NCI-H2081 treated with DMSO at 0.1 percent for 48 hours (cell line): ENCODE measurements at regions not wholly inside any gene's neighbourhood (a gene's known extent, or its start where the extent isn't known, plus 50 kb on each side); places are given as distances from the start of the nearest gene placed in this dataset.
"Not testable (repeated sequence)": the region's sequence is repeated elsewhere in the genome, so short reads cannot be mapped to it uniquely, and the experiment has no call there.

Experiments
- DNase-seq: peaks from one replicate; lab custom pipeline; 2025; lab: John Stamatoyannopoulos, UW

DNA sequence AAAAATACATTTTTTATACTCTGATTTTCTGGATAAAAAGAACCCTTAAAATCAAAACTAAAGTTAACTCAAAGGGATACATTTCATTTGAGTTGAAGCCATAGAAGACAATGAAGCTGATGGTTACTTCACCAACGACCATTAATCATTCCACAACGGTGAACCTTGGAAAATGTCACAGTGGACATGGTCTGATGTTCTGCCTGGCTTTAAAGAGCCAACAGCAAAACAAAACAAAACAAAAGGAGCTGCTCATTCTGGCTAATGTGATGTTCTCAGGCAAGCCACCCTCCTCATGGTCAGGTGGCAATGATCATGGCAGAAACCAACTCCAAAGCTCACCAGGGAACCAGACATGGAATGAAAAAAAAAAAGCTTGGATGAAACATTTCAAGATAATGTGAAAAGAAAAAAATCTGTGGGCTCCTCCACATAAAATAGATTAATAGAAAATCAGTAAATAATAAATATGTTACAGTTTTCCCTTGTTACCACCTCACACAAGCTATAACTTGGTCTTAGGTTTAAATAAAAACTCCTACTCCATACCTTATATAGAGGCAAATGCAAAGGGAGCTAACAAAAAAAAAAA, 90.1 kb upstream of the SERTAD2 start:
- DNase-seq = no peak

DNA sequence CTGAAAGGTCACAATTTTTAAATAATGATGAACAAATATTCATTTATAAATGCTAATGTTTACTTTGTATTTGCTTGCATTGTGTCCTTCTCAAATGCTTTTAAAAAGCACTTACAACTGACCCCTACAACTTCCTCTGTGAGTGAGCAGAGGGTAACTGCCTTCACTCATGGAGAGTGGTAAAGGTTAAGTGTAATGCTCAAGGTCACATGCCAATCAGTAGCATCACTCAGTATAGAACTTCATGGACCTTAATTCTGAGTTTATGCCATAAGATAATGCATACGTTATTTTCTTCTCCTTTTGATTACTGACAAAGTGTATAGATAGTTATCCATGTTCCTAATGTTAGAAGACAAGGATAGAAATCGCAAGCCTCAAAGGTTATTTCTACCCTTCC, 91.8 kb upstream of the SERTAD2 start:
- no peak for DNase-seq

DNA sequence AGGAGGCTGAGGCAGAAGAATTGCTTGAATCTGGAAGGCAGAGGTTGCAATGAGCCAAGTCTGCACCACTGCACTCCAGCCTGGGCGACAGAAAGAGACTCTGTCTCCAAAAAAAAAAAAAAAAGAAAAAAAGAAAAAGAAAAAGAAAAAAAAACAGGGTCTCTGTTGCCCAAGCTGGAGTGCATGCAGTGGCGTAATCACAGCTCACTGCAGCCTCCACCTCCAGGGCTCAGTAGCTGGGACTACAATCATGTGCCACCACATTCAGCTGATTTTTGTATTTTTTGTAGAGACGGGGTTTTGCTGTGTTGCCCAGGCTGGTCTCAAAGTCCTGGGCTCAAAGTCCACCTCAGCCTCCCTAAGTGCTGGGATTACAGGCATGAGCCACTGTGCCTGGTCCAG, 94.0 kb upstream of the SERTAD2 start:
- not testable (repeated sequence) for DNase-seq

DNA sequence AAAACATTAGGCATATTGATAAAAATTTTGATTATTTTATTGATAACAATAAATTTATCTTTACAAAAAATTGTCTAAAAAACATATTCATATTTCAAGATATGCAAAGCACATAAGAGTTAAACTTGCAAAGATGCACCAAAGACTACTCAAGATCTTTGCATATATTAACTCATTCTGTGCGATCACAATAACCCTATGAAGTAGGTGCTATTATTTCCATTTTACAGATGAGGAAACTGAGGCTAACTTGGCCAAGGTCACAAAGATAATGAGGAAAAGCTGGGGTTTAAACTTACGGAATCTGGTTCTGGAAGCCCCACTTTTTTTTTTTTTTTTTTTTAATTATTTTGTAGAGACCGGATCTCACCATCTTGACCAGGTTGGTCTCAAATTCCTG, 94.4 kb upstream of the SERTAD2 start:
- DNase-seq = no peak

DNA sequence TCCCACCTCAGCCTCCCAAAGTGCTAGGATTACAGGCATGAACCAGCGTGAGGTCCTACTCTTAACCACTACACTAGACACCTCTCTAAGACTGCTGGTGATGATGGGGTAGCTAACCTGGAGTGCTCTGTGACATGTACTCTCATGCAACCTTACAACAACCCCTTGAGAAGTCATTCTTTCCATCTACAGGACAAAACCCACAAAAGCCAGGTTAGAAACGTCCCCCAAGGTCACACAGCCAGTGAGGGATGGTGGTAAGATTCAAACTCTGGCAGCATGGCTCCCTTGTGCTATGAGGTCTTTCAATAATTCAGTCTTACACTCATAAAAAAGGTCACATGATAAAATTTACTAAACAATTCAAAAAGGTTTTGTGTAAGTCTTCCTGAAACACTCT, 94.8 kb upstream of the SERTAD2 start:
- no peak for DNase-seq

DNA sequence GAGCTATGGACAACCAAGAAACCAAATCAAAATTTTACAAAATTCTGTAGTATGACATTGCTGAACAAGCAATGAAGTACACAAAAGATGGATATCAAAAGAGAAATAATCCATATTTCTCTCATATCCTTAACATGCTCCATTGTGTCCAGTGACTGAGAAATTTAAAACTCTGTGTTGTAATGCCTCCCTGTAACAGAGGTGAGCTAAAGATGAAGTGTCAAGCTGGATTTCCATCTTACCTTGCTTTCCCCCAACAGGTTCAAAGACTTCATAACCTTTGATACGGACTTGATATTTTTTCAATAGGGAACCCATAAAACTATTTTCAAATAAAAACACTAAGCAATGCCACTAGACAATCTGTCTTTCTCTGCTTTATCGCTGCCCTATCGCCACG, 95.7 kb upstream of the SERTAD2 start:
- DNase-seq = no peak

DNA sequence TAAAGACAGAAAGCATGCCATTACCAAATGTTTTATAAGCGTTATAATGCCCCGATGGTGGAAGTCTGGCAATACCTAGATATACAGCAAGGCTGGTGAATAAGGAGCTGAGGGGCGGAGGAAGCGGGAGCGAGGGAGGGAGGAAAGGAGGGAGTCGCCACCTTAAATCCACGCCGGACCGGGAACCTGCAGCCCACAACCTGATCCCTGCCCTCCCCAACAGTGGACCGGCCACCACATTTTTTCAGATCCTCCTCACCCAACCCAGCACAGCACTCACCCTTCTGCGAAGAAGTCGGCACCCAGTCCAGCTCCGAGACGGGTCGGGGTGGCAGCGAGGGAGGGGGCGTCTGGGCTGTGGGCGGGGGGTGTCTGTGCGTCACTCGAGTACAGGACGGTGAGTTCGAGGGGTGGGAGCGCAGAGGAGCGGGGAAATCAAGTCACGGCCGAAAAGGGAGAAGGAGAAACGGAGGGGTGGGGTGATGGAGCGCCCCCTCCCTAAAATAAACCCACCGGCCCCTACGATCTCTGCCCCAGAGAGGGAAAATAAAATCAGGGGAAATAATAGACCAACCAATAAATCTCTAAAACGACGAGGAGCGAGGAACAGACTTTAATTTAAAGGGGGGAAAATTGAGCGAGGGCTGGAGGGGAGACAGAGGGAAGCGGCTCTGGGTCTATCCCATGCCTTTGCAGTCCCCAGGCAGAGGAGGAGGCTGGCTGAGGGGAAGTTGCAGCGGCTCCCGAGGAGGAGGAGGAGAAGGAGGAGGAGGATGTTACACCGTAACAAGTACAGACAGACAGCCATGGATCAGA, 96.5 kb upstream of the SERTAD2 start:
- no peak for DNase-seq

DNA sequence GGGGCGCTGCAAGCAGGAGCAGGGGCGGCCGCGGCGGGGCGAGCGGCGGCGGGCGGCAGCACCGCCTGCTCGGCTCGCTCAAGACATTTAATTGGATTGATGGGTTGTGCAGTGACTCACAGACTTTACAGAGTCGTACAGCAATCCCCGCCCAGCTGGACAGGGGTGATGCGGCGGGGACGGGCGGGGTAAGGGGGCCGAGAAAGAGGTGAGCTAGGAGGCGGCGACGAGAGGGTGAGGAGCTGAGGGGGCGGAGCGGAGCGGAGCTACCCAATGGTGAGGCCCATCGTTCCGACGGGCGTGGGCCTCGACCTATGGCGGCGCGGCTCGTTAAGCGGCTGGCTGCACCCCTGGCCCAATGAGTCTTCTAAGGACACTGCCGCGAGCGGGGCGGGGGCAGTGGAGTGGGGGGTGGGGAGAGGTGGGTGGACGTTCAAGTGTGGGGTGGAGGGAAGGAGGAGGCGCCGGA, 97.1 kb upstream of the SERTAD2 start:
- DNase-seq = peak; percentile 98

DNA sequence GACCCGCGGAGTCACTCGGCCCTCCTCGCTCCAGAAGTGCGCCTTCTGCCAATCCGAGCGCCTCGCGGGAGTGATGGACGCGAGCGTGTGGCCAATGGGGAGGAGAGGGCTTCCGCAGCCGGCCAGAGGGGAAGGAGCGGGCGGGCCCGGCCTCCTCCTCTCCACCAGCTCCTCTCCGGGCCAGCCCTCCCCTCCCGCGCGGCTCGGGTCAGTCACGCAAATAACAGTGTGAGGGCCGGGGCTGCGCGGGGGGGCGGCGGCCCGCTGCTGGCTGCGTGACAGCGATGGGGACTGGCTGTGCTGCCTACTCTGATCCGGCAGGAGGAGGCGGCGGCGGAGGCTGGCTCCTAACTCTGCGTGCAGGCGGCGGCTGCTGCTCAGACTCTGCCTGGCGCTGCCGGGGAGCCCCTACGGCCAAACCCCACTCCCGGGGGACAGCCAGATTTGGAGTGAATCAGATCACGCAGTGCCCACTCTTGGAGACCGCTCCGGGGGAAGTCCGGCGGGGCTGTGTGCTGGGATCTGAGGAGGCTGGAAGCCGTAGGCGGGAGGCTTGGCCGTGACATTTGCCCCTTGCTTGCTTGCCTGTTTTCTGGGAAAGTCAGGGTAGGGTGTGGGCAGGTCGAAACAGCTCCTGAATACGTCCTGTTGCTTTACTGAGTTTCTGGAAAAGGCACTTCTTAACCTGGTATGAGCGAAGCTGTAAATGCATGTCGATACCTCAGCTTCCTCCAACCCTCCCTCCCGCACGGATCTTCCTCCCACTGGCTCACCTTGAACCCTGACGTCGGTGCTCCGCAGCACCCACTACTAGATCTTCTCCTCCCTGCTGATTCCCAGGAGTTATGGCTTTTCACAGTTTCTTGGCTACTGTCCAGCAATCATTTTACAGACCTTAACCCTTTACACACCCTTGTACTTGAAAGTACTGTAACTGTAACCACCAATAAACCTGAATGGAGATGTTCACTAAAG, 97.9 kb upstream of the SERTAD2 start:
- DNase-seq = no peak

DNA sequence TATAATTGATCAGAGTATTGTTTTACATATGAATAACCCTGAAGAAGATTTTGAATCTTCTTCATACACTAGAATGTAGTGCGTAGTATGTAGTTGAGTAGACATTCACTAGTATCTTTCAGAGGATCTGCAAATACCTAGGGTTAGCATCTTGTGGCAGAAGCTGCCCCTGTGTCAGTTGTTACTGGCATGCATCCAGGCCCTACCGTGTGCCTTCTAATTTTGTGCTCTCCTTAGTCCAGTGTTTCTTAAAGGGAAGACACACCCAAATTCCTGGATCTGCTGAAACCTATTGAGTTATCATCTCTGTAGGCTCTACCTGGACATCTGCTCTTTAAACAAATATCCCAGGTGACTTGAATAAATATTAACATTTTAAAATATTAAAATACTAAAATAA, 99.7 kb upstream of the SERTAD2 start:
- no peak for DNase-seq

DNA sequence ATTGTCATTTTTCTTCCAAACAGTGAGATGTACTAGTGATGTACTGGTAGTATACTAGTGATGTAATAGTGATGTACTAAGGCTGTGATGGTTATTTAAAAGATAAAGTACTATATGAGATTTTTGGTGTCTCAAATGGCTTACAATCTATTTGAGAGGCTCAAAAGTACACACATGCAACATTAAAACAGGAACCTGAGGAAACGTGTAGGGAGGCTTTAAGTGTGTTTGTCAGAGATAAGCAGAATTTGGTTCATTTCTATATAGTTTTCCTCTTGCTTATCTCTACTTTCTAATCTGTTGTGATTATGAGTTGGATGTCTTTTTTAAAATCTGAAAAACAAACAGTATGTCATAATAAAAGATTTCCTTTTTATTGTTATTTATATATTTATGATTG, 100.9 kb upstream of the SERTAD2 start:
- DNase-seq = no peak

DNA sequence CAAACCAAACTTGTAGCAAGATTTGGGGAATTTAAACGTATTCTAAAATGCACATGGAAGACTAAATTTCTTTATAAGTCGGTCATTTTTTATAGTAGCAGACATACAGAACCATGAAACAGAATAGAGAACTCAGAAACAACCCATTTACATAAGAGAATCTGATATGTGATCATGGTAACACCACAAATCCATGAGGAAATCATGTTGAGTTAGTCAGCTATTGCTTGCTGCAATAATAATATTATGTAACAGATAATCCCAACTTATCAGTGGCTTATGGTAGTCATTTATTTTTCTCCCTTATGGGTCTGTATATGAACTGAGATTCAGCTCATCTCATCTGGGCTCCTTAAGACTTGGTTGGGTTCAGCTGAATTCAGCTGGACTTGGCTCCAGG, 103.4 kb upstream of the SERTAD2 start:
- no peak for DNase-seq

DNA sequence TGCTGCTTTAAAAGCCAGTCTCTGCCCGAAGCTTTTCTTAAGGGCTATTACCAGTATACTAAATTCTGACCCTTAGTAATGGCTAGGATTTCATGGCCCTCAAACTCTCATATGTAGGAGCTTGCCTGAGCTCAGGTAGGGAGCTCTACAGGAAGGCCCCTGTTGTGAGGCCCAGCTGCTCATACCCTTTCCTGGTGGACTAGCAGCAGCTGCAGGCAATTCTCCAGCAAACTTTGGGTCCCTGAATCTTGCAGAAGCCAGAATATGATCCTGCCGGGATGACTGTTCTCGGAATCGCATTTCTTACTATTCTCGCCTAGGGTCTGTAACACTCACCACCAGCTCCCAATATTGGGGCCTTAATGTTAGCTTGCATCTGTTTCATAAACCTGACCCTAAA, 106.4 kb upstream of the SERTAD2 start:
- DNase-seq = no peak

DNA sequence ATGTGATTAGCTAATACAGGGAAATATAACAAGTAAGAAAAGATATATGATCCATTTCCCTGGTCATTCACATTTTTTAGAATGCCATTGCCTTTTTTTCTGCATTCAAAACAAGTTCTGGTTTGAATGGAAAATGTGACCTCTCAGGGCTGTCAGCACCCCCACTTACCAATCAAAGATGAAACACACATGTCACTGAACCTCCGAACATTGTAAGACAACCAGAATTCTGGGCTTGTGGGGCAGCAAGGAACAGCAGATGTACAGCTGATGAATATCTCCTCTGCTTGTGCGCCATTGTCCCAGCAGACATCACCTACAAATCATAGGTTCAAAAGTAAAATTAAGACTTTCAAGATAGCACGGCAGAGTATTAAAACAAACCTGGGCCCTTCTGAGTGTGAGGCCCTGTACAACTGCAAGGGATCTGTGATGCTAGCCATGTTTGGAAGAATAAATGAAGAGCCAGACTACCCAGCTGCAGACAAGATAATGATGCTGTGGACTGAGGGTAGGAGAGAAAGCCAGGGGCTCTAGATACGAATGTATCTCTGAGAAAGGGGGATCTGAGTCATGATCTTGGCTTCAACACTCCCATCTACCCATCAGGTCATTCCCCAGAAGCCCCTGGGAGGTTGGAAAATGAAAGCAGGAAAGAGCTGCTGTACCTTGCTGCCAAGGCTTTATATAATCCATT, 108.7 kb upstream of the SERTAD2 start:
- no peak for DNase-seq

DNA sequence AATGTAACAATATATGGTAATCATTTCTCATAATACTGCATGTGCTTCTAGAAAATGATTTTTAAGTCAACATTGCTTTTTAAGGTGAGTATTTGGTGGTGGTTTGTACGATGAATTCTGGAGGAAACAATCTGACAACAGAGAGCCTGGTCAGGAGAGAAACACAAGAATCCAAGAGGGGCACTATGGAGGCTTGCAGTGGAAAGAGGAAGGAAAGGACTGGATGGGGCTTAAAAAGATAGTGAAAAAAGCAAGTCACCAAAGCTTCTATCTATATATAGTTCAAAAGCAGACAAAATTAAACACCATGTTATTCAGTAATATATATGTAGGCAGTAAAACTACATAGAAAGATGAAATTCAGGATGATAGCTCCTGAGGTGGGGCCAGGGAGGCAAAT, 109.4 kb upstream of the SERTAD2 start:
- DNase-seq = no peak

DNA sequence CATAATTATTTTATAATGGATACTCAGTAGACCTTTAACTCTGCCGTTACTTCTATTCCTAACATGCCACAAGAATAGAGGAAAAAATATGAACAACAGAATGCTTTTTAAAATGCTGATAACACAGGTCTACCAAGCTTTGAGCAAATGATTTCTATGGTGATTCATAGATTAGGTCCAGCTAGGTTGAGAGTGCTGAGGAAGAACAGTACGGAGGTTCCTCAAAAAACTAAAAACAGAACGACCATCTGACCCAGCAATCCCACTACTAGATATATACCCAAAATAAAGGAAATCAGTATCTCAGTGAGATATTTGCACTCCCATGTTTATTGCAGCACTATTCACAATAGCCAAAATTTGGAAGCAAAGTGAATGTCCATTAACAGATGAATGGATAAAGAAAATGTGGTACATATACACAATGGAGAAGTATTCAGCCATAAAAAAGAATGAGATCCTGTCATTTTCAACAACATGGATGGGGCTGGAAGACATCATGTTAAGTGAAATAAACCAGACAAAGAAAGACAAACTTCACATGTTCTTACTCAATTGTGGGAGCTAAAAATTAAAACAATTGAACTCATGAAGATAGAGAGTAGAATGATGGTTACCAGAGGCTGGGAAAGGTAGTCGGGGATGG, 111.6 kb upstream of the SERTAD2 start:
- DNase-seq = no peak

DNA sequence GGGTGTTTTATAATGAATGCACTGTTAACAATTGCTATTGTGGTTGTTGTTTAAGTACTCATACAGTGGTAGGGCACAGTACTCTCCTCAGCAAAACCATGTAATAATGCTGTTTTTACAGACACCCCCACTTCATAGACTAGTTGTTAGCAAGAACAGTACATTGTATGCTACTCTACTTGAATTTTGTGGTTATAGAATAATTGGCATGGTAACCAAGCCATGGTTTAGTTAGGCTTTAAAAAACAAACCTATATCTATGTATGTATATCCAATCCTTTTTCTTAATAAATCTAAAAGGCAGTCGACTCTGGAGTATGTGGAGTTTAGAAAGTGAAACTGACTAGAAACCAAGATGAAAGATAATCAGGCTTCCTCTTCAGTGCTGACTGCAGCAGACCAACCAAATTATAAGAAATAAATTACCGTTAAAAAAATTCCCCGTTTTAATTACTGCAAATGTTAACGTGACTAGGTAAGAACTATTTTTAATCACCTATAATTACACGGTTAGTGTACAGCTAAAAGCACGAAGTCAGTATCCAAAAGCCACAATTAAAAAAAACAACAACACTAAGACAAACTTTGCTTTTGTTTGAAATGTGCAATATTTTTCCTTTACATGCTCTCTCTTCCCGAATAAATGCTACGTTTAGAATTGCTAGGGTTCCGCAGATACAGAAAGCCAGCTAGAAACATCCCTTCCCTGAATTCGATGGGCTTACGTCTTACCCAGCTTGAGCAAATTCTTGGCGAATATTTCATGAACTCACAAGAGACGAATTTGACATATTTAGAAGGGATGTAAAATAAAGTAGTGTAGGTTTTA, 113.3 kb upstream of the SERTAD2 start:
- no peak for DNase-seq

DNA sequence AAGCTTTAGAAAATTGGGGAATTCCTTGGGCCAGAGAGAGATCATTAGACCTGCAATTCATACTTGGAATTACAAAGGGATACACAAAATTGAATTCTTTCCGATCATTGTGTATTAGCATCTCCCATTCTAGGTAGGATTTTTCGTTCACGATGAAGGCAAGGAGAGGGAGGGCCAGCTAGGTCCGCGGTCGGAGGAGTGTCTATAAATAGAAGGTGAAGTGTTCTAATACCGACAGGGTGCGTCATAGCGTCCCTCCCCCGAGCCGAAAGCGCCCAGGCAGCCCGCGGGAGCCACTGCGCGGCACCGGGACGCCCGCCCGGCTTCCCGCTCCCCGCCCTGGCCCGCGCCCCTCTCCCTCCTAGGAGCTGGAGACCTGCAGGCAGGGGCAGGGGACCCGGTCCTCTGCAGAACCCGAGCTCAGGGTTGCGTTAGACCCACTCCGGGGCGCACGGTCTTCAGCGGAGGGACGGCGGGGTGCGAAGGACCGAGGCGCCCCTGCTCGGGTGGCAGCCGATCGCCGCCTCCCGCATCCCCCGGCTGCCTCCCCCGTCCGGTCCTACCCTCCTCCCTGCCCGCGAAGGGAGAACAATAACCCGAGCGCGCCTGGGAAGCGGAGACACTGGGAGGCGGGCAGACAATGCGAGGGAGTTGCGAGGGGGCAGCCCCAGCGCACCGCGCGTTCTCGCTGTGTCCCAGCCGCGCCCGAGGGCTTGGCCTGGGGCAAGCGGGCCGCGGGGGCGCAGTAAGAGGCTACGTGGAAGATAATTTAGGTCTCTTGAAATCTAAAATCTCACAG, 114.2 kb upstream of the SERTAD2 start:
- DNase-seq = peak; percentile 62

DNA sequence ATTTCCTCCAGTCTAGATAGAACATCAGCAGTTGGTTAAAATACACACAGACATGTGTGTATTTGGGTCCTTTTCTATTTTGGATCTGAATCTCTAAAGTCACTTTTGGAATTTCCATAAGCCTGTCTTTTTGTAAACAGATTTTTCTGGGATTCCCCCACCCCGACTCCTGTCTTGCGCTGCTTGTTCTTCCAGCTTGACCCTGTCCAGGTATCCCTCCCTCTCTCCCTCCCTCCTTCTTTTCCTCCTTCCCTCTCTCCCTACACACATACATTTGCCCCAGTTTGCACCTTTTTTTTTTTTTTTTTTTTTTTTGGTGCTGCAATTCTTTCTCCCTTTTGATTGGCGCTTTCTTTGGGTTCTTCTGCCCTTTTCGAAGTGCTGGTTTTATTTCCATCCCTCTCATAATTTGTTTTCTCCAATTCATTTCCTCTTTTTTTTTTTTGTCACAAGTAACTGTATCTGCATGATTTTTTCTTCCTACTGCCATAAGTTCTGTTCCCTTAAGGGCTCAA, 114.8 kb upstream of the SERTAD2 start:
- DNase-seq = no peak
